Mucosa of rectum (tissue), 2 donors: ENCODE measurements at regions not wholly inside any gene's neighbourhood (a gene's known extent, or its start where the extent isn't known, plus 50 kb on each side); places are given as distances from the start of the nearest gene placed in this dataset.
"Not testable (repeated sequence)": the region's sequence is repeated elsewhere in the genome, so short reads cannot be mapped to it uniquely, and the experiment has no call there.

Source experiments
- H3K27ac ChIP-seq, 2 donors: one replicate each; pipeline ENCODE4 v1.7.0; 2013; ENCODE audit warnings: inconsistent platforms in 2 of 2, low read depth in 2 of 2, low read length in 2 of 2
- H3K27me3 ChIP-seq, 2 donors: one replicate each; pipeline ENCODE4 v1.7.0; 2013; ENCODE audit warnings: low read length in 2 of 2; ENCODE audit not compliant: control insufficient read depth in 2 of 2, insufficient read depth in 2 of 2
- H3K36me3 ChIP-seq, 2 donors: one replicate each; pipeline ENCODE4 v1.7.0; 2013; ENCODE audit warnings: low read length in 2 of 2; ENCODE audit not compliant: control insufficient read depth in 2 of 2, insufficient read depth in 2 of 2
- H3K4me1 ChIP-seq, 2 donors: one replicate each; pipeline ENCODE4 v1.7.0; 2013; ENCODE audit warnings: low read length in 2 of 2, mild to moderate bottlenecking in 1 of 2; ENCODE audit not compliant: control insufficient read depth in 2 of 2, insufficient read depth in 2 of 2
- H3K4me3 ChIP-seq, 2 donors: one replicate each; pipeline ENCODE4 v1.7.0; 2013; ENCODE audit warnings: low read length in 2 of 2
- H3K9ac ChIP-seq, 2 donors: one replicate each; pipeline ENCODE4 v1.7.0; 2013; ENCODE audit warnings: low read length in 2 of 2, low read depth in 1 of 2, mild to moderate bottlenecking in 1 of 2
- H3K9me3 ChIP-seq, 2 donors: one replicate each; pipeline ENCODE4 v1.7.0; 2013; ENCODE audit warnings: low read length in 2 of 2; ENCODE audit not compliant: control insufficient read depth in 2 of 2
- donor health status: healthy.
- donor health status: Normal muscosa, but diverticular disease.

DNA sequence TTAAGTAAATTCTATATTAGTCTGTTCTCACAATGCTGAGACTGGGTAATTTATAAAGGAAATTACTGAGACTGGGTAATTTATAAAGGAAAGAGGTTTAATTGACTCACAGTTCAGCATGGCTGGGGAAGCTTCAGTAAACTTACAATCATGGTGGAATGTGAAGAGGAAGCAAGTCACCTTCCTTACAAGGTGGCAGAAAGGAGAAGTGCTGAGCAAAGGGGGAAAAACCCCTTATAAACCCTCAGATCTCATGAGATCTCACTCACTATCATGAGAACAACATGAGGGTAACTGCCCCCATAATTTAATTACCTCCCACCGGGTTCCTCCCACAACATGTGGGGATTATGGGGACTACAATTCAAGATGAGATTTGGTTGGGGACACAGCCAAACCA lies 422.4 kb downstream of the TNS1 start:
- H3K27ac ChIP-seq, H3K9me3 ChIP-seq, H3K36me3 ChIP-seq, H3K27me3 ChIP-seq, H3K4me1 ChIP-seq, H3K4me3 ChIP-seq, H3K9ac ChIP-seq: not testable (repeated sequence)

DNA sequence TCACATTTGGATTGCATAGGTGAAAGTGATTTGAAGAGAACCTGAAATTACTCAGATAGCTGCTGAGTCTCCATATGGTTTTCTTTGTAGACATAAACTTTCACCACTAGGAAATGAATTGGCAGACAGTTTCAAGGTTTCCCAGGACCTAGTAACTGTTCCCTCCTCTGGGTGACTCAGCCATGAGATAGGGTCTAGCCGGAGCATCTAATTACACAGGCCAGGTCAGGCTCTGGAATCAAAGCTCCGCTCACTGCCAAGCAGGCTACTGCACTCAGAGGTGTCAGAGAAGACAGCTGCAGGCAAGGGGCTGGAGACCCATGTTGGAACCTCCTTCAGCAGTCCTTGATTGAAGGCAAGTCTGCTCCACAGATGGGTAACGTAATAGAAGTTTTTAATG lies 429.2 kb downstream of the TNS1 start:
- no peaks in the 10 kb centered on the region for H3K27me3 ChIP-seq
- no peaks in the 10 kb centered on the region for H3K36me3 ChIP-seq
- H3K27ac ChIP-seq = no peak overlapping the region
- no peaks in the 10 kb centered on the region for H3K4me1 ChIP-seq
- no peak overlapping the region for H3K4me3 ChIP-seq
- H3K9ac ChIP-seq = no peak overlapping the region
- H3K9me3 ChIP-seq = no peaks in the 10 kb centered on the region

DNA sequence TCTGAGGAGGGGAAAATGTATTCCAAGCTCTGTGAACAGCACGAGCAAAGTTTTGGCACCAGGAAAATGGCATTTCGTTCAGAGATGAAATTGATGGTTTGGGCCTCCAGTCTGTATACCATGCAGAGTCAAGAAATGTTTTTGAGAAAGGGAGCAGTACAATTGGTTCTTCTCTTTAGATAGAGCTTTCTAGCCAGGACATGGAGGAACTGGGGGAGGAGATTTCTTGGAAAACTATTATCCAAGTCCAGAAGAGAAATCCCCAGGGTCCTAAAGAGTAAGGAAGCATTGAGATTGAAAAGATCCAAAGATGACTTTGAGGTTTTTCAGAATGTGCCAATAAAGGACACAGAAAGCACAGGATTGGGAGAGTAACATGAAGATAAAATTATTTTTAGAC lies 432.4 kb downstream of the TNS1 start:
- Histone ChIP-seq H3K4me1 (no peaks in the 10 kb centered on the region), H3K27ac (no peak overlapping the region)

DNA sequence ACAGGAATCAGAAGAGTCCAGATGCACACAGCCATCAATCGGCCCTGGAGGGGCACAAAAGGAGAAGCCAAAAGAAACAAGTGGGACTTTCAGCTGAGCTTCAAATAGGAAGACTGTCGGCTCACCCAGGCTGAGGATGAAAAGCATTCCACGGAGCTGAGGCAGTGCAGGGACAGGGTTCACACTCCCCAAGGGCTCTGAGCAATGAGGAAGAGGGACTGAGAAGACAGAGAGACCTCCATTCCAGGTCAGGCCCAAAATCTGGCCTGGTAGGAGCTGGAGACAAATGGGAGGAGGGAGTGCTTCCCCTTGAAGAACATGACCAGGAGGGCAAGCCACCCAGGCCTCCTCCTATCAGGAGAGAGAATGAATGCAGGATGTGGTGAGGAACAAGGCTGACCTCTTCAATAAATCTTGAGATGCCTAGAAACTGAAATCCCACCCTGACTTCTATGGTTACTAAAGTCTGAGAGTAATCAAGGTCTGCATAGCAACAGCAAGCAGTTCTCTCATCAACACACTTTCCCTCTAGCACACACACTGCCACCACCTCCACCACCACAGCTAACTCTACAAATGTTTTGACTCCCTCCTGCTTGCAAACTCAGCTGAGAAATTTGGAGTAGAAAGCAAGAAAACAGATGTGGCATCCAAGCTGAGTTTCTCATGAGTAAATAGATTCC lies 434.4 kb downstream of the TNS1 start:
- no peaks in the 10 kb centered on the region for H3K4me1 ChIP-seq

More for the DNA sequence above, 432.4 kb downstream of the TNS1 start:
- H3K27me3 ChIP-seq = no peaks in the 10 kb centered on the region
- H3K4me3 ChIP-seq = no peak overlapping the region
- no peaks in the 10 kb centered on the region for H3K9me3 ChIP-seq
- H3K36me3 ChIP-seq = no peaks in the 10 kb centered on the region
- no peak overlapping the region for H3K9ac ChIP-seq

DNA sequence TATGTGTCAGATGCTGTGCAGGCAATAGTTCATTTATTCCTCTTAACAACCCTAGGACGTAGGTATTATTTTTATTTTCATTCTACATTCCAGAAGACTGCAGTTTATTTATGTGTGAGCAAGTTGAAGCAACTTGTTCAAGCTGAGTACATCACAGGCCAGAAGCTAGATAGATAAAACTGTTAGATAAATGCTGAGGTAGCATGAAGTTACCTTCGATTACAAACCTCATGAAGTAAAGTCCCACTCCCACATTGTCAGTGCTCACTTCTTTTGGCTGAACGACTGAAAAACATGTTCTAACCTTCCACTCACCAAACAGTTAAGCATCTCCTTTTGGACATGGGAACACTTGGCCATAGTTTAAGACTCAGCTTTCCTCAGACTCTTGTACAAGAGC lies 439.2 kb downstream of the TNS1 start:
- no peaks in the 10 kb centered on the region for H3K4me1 ChIP-seq
- H3K36me3 ChIP-seq = no peaks in the 10 kb centered on the region
- no peak overlapping the region for H3K4me3 ChIP-seq
- H3K9me3 ChIP-seq = no peaks in the 10 kb centered on the region
- H3K27me3 ChIP-seq = no peaks in the 10 kb centered on the region
- H3K27ac ChIP-seq = no peak overlapping the region
- H3K9ac ChIP-seq = no peak overlapping the region

More for the DNA sequence above, 434.4 kb downstream of the TNS1 start:
- H3K9ac ChIP-seq = no peak overlapping the region
- no peaks in the 10 kb centered on the region for H3K9me3 ChIP-seq
- H3K4me3 ChIP-seq = no peak overlapping the region
- H3K27ac ChIP-seq = no peak overlapping the region
- H3K27me3 ChIP-seq = no peaks in the 10 kb centered on the region
- H3K36me3 ChIP-seq = no peaks in the 10 kb centered on the region

DNA sequence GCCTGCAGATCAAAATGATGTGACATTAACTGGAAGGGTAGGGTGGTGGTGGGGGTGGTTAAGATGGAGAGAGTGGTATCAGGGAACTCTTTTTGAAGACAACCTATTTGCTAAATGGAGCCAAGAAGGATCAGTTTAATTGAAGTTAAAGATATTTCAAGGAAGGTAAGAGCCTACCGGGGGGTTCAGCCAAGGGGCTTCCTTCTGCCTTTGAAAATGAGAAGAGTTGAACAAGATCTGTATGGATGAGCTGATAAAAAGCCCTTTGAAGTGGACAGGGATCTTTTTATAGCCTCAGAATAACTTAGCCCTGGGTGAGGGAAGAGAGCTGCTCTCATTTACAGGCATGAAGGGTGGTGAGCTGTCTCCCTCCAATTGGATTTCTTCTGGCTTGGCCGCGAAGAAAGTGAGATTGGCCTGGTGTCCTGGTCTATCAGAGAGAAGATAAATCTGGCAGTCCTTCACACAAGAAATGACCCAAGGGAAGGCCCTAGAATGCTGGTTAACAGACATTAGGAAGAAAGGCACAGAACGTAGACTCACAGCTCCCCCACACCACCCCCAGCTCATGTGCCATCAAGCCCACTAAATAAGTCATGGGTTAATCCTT lies 439.8 kb downstream of the TNS1 start:
- no peaks in the 10 kb centered on the region for H3K4me1 ChIP-seq
- no peak overlapping the region for H3K27ac ChIP-seq
- H3K27me3 ChIP-seq = no peaks in the 10 kb centered on the region
- no peaks in the 10 kb centered on the region for H3K36me3 ChIP-seq
- no peak overlapping the region for H3K9ac ChIP-seq
- no peaks in the 10 kb centered on the region for H3K9me3 ChIP-seq
- H3K4me3 ChIP-seq = no peak overlapping the region

DNA sequence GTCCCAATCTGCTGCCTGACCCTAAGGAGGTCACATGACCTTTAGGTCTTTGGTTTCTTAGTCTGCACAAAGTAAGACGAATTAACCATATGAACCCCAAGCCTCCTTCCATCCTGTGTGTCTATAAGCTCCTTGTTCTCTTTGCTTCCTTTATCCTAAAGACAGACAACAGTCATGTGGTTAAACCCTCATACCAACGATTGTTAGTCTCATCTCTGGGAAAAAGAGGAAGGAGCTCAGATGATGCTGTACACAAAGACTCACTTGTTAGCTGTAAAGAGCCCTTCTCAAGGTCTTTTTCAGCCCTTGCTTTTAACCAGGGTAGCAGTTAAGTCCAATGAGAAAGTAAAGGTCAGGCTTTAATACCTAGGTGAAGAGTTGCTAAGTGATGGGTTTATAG lies 443.7 kb downstream of the TNS1 start:
- no peak overlapping the region for H3K9ac ChIP-seq
- H3K36me3 ChIP-seq = no peaks in the 10 kb centered on the region
- H3K4me3 ChIP-seq = no peak overlapping the region
- H3K4me1 ChIP-seq = no peaks in the 10 kb centered on the region
- H3K27me3 ChIP-seq = no peaks in the 10 kb centered on the region
- H3K27ac ChIP-seq = no peak overlapping the region
- H3K9me3 ChIP-seq = no peaks in the 10 kb centered on the region

DNA sequence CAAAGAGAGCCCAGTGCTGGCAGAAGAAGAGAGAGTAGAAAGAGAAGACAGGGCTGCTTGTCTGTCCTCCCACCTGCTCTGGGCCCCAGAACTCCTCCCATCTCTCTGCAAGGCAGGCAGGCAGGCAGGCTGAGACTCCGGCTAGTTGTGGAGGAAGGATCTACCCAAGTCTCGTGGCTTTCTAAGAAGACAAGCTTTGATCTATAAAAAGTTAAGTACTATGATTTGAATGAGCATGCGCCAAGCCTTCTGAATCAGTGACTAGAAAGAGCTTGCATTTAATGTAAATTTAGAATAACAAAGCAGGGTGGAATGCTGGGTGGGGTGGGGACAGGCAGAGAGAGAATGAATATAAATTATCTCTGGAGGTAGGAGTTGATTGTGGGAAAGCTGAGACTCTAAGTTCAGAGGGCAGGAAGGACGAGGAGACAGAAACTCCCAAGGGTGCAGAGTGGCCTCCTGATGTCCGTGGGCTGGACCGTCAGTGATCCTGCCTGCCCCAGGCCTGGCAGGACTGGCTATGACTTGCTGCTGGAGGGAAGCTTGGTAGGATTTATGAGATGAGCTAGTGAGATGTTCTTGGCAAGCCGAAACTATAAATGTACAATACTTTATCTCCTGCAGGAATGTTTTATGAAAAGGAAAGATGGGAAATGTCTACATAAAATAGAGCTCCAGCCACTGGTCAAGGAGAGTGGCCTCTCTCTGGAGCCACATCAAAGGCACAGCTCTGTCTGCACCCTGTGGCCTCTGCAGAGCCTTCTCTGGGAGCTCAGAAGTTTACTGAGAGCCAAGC lies 447.5 kb downstream of the TNS1 start:
- no peaks in the 10 kb centered on the region for H3K36me3 ChIP-seq
- H3K4me1 ChIP-seq = no peaks in the 10 kb centered on the region
- no peak overlapping the region for H3K9ac ChIP-seq
- no peaks in the 10 kb centered on the region for H3K9me3 ChIP-seq
- H3K27me3 ChIP-seq = no peaks in the 10 kb centered on the region
- no peak overlapping the region for H3K4me3 ChIP-seq
- H3K27ac ChIP-seq = no peak overlapping the region

DNA sequence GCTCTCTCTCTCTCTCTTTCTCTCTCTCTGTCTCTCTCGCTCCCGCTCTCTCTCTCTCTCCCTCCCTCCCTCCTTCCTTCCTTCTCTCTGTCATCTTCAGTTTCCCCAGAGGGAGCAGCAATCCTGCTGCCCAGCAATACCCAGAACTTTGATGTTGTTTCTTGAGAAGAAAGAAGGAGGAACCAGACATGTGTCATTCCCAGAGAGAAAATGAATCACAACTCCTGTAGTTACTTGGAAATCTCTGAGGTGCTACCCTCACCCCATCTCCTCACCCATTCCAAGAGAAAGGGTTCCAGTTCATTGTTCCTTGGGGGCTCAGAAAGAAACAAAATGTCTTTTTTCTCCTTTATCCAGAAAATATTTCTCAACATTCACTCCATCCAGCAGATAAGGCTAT lies 449.1 kb downstream of the TNS1 start:
- Histone ChIP-seq H3K27ac (no peak overlapping the region), H3K4me3 (no peak overlapping the region), H3K4me1 (no peaks in the 10 kb centered on the region), H3K36me3 (no peaks in the 10 kb centered on the region), H3K27me3 (no peaks in the 10 kb centered on the region), H3K9ac (no peak overlapping the region), H3K9me3 (no peaks in the 10 kb centered on the region)

DNA sequence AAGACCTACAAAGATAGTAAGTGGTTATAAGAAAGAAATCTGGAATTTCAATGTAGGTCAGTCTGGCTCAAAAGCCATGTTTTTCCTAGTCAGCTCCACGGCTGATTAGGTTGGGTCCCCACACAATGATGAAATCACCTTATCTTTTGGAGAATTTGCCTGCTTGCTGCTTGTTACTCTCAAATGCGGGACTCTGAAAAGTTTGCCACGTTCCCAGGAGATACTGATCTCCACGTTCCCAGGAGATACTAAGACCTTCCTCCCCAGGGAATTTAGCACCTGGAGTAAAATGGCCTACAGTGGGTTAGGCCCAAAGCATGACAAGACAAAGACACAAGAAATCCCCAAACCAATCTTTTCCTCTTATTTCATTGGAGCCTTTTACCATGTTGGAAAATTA lies 449.6 kb downstream of the TNS1 start:
- Histone ChIP-seq H3K4me3 (no peak overlapping the region), H3K36me3 (no peaks in the 10 kb centered on the region), H3K4me1 (no peaks in the 10 kb centered on the region), H3K9me3 (no peaks in the 10 kb centered on the region), H3K27ac (no peak overlapping the region), H3K27me3 (no peaks in the 10 kb centered on the region), H3K9ac (no peak overlapping the region)
